ENCODE measurements at regions not wholly inside any gene's neighbourhood (a gene's known extent, or its start where the extent isn't known, plus 50 kb on each side); places are given as distances from the start of the nearest gene placed in this dataset.

DNA sequence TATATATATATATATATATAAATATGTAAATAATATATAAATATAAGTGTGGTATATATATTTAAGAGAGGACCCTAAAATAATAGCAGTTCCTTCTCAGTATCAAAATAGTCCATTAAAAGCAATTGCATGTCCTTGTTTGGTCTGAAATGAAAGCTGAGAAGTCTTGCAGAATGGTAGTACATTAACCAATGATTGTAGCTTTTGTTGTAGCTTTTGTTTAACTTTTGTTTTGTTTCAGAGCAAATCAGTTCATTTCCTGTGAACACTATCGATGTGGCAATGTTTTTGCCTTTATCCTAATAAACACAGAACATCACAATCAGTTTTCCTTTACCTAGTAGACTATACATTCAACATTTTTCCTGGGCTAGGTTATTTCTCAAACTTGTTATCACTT lies 1256.2 kb upstream of the SPRY2 start:
- Histone ChIP-seq H3K4ac (ENCODE audit: low read depth, low read length) (no peak overlapping the region), H3K4me1 (ENCODE audit: control insufficient read depth, insufficient read depth, low read length) (no peaks in the 10 kb centered on the region), H2AFZ (replicated peaks; ENCODE audit: low read length, poor library complexity) (no peak overlapping the region), H3K36me3 (ENCODE audit: control insufficient read depth, insufficient read depth, low read length) (no peaks in the 10 kb centered on the region), H3K27me3 (ENCODE audit: control insufficient read depth, insufficient read depth, low read length) (no peaks in the 10 kb centered on the region), H2BK120ac (ENCODE audit: low read depth, low read length) (no peak overlapping the region), H3K18ac (ENCODE audit: low read depth, low read length) (no peak overlapping the region), H3K27ac (ENCODE audit: insufficient read depth, low read length) (no peak overlapping the region), H4K91ac (ENCODE audit: insufficient read depth, low read depth, low read length) (no peak overlapping the region), H3K4me2 (ENCODE audit: low read depth, low read length) (no peak overlapping the region), H3K4me3 (ENCODE audit: insufficient read depth, low read depth, low read length) (no peak overlapping the region), H3K14ac (replicated peaks; ENCODE audit: low read depth, low read length) (no peak overlapping the region), H4K20me1 (ENCODE audit: insufficient read depth, low read length) (no peaks in the 10 kb centered on the region), H3K9me3 (ENCODE audit: control insufficient read depth, insufficient read depth, low read length) (no peaks in the 10 kb centered on the region), H3K23ac (ENCODE audit: low read depth, low read length) (no peak overlapping the region), H3K79me1 (ENCODE audit: low read depth in 1 of 2, low read length in 2 of 2) (no peaks in the 10 kb centered on the region), H4K8ac (ENCODE audit: low read depth in 2 of 2, low read length in 2 of 2) (no peak overlapping the region), H4K5ac (ENCODE audit: low read depth, low read length) (no peak overlapping the region), H3K56ac (ENCODE audit: extremely low read depth, insufficient read depth, low read length) (no peak overlapping the region), H2AK9ac (replicated peaks; ENCODE audit: low read depth, low read length, poor library complexity) (no peak overlapping the region), H3K9ac (ENCODE audit: low read depth, low read length) (no peak overlapping the region), H3K9me1 (ENCODE audit: insufficient read depth, low read length) (no peaks in the 10 kb centered on the region), H2BK5ac (ENCODE audit: low read depth, low read length, poor library complexity, severe bottlenecking) (no peak overlapping the region), H2AK5ac (ENCODE audit: low read depth, low read length) (no peak overlapping the region), H2BK20ac (ENCODE audit: low read depth, low read length) (no peak overlapping the region), H2BK15ac (ENCODE audit: low read depth, low read length) (no peak overlapping the region)
- ChIA-PET POLR2A (ENCODE audit: unreplicated experiment) (no interaction called here), CTCF (no interaction called here)
- no CpG with 5 or more reads among the region's 1 CpG for WGBS, 2 experiments (ENCODE audit: extremely low coverage in 2 of 2, insufficient read length in 1 of 2)
- TF ChIP-seq, protein P1, sequence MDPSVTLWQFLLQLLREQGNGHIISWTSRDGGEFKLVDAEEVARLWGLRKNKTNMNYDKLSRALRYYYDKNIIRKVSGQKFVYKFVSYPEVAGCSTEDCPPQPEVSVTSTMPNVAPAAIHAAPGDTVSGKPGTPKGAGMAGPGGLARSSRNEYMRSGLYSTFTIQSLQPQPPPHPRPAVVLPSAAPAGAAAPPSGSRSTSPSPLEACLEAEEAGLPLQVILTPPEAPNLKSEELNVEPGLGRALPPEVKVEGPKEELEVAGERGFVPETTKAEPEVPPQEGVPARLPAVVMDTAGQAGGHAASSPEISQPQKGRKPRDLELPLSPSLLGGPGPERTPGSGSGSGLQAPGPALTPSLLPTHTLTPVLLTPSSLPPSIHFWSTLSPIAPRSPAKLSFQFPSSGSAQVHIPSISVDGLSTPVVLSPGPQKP (IDR thresholded peaks at IDR 0.05; ENCODE audit: borderline replicate concordance, low read depth, low read length) = no peak
- TF ChIP-seq POLR2A (IDR thresholded peaks at IDR 0.05; ENCODE audit: low read depth, low read length) (no peak), MAZ (IDR thresholded peaks at IDR 0.05; ENCODE audit: borderline replicate concordance, low read depth, low read length) (no peak), RAD21 (IDR thresholded peaks at IDR 0.05; ENCODE audit: low read length) (no peak), SMC3 (IDR thresholded peaks at IDR 0.05; ENCODE audit: low read depth, low read length) (no peak)
- TF ChIP-seq, protein P2, sequence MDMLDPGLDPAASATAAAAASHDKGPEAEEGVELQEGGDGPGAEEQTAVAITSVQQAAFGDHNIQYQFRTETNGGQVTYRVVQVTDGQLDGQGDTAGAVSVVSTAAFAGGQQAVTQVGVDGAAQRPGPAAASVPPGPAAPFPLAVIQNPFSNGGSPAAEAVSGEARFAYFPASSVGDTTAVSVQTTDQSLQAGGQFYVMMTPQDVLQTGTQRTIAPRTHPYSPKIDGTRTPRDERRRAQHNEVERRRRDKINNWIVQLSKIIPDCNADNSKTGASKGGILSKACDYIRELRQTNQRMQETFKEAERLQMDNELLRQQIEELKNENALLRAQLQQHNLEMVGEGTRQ (IDR thresholded peaks at IDR 0.05; ENCODE audit: low read depth, low read length) = no peak
- DNase-seq (no peak), ATAC-seq (ENCODE audit: low read depth) (no peak)
- in situ Hi-C loops (cut with MboI; ENCODE audit: low sequenced_read_pairs) = no loop called here
- dilution Hi-C loops (cut with HindIII; ENCODE audit: low sequenced_read_pairs, unreplicated experiment) = no loop called here
- intact Hi-C loops (cut with micrococcal nuclease) = no loop called here
- no TSS peak for BruUV-seq (replicated peaks)

Measured in IMR-90 (cell line).